Testis (tissue), 2 donors: ENCODE measurements at regions not wholly inside any gene's neighbourhood (a gene's known extent, or its start where the extent isn't known, plus 50 kb on each side); places are given as distances from the start of the nearest gene placed in this dataset.

Experiments used
- CTCF ChIP-seq, 3 experiments: fragments of 450-650 bp in 2 of 3; fragments of 200-600 bp in 1 of 3; sonication (generic) in 1 of 3; IDR thresholded peaks; one replicate each; pipeline ENCODE4 v1.5.1; 2016 to 2019; ENCODE audit warnings: antibody characterized with exemption in 3 of 3, mild to moderate bottlenecking in 2 of 3, moderate library complexity in 1 of 3
- POLR2A ChIP-seq: fragments of 450-650 bp; IDR thresholded peaks from one replicate; pipeline ENCODE4 v1.6.1; 2017; ENCODE audit warnings: antibody characterized with exemption, mild to moderate bottlenecking, moderate library complexity

- no peak for TF ChIP-seq POLR2A
- no peak for TF ChIP-seq CTCF (IDR thresholded peaks at IDR 0.05)
These were observed 438.4 kb upstream of the SULF2 start for GRCh38 chr20:48223715-48224114.
